ENCODE measurements at regions not wholly inside any gene's neighbourhood (a gene's known extent, or its start where the extent isn't known, plus 50 kb on each side); places are given as distances from the start of the nearest gene placed in this dataset.

DNA sequence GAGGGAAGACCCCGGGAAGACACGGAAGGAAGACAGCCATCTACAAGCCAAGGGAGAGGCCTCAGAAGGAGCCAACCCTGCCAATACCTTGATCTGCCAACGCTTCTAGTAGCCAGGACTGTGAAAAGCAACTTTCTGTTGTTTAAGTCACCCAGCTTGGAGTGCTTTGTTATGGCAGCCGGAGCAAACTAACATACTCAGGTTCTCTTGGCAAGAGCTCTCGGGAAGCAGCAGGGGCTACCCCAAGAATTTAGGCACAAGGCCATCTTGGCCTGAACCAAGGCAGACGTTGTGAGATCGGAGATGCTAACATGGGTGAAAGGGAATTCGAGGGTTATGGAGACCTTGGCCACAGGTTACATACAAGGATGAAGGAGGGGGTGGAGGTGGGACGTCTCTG is 78.6 kb upstream of the KLHL29 start:
- TF ChIP-seq, protein P1, sequence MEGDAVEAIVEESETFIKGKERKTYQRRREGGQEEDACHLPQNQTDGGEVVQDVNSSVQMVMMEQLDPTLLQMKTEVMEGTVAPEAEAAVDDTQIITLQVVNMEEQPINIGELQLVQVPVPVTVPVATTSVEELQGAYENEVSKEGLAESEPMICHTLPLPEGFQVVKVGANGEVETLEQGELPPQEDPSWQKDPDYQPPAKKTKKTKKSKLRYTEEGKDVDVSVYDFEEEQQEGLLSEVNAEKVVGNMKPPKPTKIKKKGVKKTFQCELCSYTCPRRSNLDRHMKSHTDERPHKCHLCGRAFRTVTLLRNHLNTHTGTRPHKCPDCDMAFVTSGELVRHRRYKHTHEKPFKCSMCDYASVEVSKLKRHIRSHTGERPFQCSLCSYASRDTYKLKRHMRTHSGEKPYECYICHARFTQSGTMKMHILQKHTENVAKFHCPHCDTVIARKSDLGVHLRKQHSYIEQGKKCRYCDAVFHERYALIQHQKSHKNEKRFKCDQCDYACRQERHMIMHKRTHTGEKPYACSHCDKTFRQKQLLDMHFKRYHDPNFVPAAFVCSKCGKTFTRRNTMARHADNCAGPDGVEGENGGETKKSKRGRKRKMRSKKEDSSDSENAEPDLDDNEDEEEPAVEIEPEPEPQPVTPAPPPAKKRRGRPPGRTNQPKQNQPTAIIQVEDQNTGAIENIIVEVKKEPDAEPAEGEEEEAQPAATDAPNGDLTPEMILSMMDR (IDR thresholded peaks at IDR 0.05): no peak
- TF ChIP-seq POLR2AphosphoS5 (IDR thresholded peaks at IDR 0.05): no peak
- no peak for TF ChIP-seq POLR2A (IDR thresholded peaks at IDR 0.05)
